Activated CD4-positive, alpha-beta T cell treated with anti-CD3 and anti-CD28 coated beads for 36 hours (primary cell): ENCODE measurements at regions not wholly inside any gene's neighbourhood (a gene's known extent, or its start where the extent isn't known, plus 50 kb on each side); places are given as distances from the start of the nearest gene placed in this dataset.
A peak's percentile ranks its signal among the peaks of the same experiment; 100 is the strongest.

ENCODE experiments used
- ATAC-seq: fragments of 200-7000 bp; cut with Tn5 transposase; one replicate; pipeline ENCODE4 v1.10.0; 2021; ENCODE audit warnings: mild to moderate bottlenecking, moderate library complexity
- CTCF ChIA-PET: fragments of 350-600 bp; sonication (Branson Sonifier 250); formaldehyde crosslinking; loops from one replicate; lab custom pipeline; 2021; ENCODE audit warnings: antibody characterized with exemption; lab: Charles Lee
- POLR2A ChIA-PET: fragments of 350-600 bp; sonication (Branson Sonifier 250); formaldehyde crosslinking; loops from one replicate; lab custom pipeline; 2021; ENCODE audit warnings: antibody characterized with exemption, inconsistent platforms; lab: Charles Lee
- DNase-seq: peaks from one replicate; pipeline ENCODE4 v3.0.0-alpha.2; 2020
- H3K27ac Mint-ChIP-seq: one replicate; pipeline ENCODE4 v1.8.0; 2021; ENCODE audit warnings: mixed read lengths
- H3K27me3 Mint-ChIP-seq: one replicate; pipeline ENCODE4 v1.8.0; 2021; ENCODE audit warnings: mixed read lengths
- H3K36me3 Mint-ChIP-seq: one replicate; pipeline ENCODE4 v1.8.0; 2021; ENCODE audit warnings: low read depth, mixed read lengths
- H3K4me1 Mint-ChIP-seq: one replicate; pipeline ENCODE4 v1.8.0; 2021; ENCODE audit warnings: mixed read lengths
- H3K4me3 Mint-ChIP-seq: one replicate; pipeline ENCODE4 v1.8.0; 2021; ENCODE audit warnings: mild to moderate bottlenecking, moderate library complexity, mixed read lengths
- H3K9me3 Mint-ChIP-seq: one replicate; pipeline ENCODE4 v1.8.0; 2021; ENCODE audit warnings: low read depth, mixed read lengths
- intact Hi-C, 2 experiments: fragments of 100-400 bp; cut with DNase I in 1 of 2; cut with micrococcal nuclease in 1 of 2; formaldehyde crosslinking; loops; one replicate each; pipeline versions ENCODE4 v1.14.2 to v1.15.1; 2022 to 2024; cut with DNase I, micrococcal nuclease

GRCh38 chr16:48054881-48055601 is 100.8 kb downstream of the ABCC12 start:
- Mint-ChIP-seq H3K4me1 (peaks cover 5% of the 10 kb centered on the region), H3K4me3 (no peak overlapping the region), H3K27ac (no peak overlapping the region), H3K27me3 (peaks cover 20% of the 10 kb centered on the region), H3K36me3 (no peaks in the 10 kb centered on the region), H3K9me3 (no peaks in the 10 kb centered on the region)
- ChIA-PET POLR2A (no interaction called here), CTCF (interaction anchor here (0.6 to 1.9 kb wide), 12 partner anchors 8 to 1017 kb away, joined by 3 to 5 read pairs (median 4); partner anchors contain the start of gene NETO2)
- DNase-seq (peak; percentile 64), ATAC-seq (peak; percentile 61)
- intact Hi-C loops, result loop anchor here (1.0 to 10.0 kb wide), 6 partner anchors 100 to 1018 kb away; partner anchors contain the start of genes ABCC12 (in 1 of the 2) and NETO2 (in 1 of the 2)

- intact Hi-C loops, result loop anchor here in 1 of 2 experiments (5.0 to 10.0 kb wide), 2 partner anchors 101 to 911 kb away; partner anchors contain the start of genes ABCC12 and NETO2
- ChIA-PET POLR2A (no interaction called here), CTCF (interaction anchor here (0.6 to 1.8 kb wide), 3 partner anchors 76 to 577 kb away, joined by 3 read pairs; no protein-coding TSS in a partner anchor)
- ATAC-seq (no peak), DNase-seq (no peak)
- no peak overlapping the region for H3K4me3 Mint-ChIP-seq
- peaks cover 18% of the 10 kb centered on the region for H3K27me3 Mint-ChIP-seq
- no peak overlapping the region for H3K27ac Mint-ChIP-seq
- H3K9me3 Mint-ChIP-seq, result no peaks in the 10 kb centered on the region
- peaks cover 5% of the 10 kb centered on the region for H3K4me1 Mint-ChIP-seq
- H3K36me3 Mint-ChIP-seq, result no peaks in the 10 kb centered on the region
These were observed 102.4 kb downstream of the ABCC12 start for GRCh38 chr16:48053418-48053745.

GRCh38 chr16:48052731-48053417 is 102.9 kb downstream of the ABCC12 start:
- ChIA-PET POLR2A (no interaction called here), CTCF (interaction anchor here (0.7 to 1.8 kb wide), 3 partner anchors 19 to 112 kb away, joined by 3 read pairs; no protein-coding TSS in a partner anchor)
- Mint-ChIP-seq H3K4me1 (peaks cover 5% of the 10 kb centered on the region), H3K9me3 (no peaks in the 10 kb centered on the region), H3K36me3 (no peaks in the 10 kb centered on the region), H3K27me3 (peaks cover 18% of the 10 kb centered on the region), H3K27ac (no peak overlapping the region), H3K4me3 (no peak overlapping the region)
- intact Hi-C loops, result loop anchor here in 1 of 2 experiments (5.0 to 10.0 kb wide), 2 partner anchors 102 to 911 kb away; partner anchors contain the start of genes ABCC12 and NETO2
- DNase-seq (no peak), ATAC-seq (no peak)

- Mint-ChIP-seq H3K4me1 (peaks cover 5% of the 10 kb centered on the region), H3K36me3 (no peaks in the 10 kb centered on the region), H3K27me3 (peaks cover 16% of the 10 kb centered on the region), H3K4me3 (no peak overlapping the region), H3K27ac (no peak overlapping the region), H3K9me3 (no peaks in the 10 kb centered on the region)
- ChIA-PET POLR2A (no interaction called here), CTCF (no interaction called here)
- DNase-seq (no peak), ATAC-seq (no peak)
- intact Hi-C loops, result loop anchor here in 1 of 2 experiments (5.0 to 10.0 kb wide), 2 partner anchors 104 to 909 kb away; partner anchors contain the start of genes ABCC12 and NETO2
These were observed 104.9 kb downstream of the ABCC12 start for GRCh38 chr16:48050871-48051270.

- DNase-seq (no peak), ATAC-seq (no peak)
- POLR2A ChIA-PET, result no interaction called here
- H3K9me3 Mint-ChIP-seq, result no peaks in the 10 kb centered on the region
- intact Hi-C loops, result loop anchor here in 1 of 2 experiments (5.0 to 10.0 kb wide), 2 partner anchors 105 to 908 kb away; partner anchors contain the start of genes ABCC12 and NETO2
- H3K36me3 Mint-ChIP-seq, result no peaks in the 10 kb centered on the region
- no peak overlapping the region for H3K27ac Mint-ChIP-seq
- peaks cover 15% of the 10 kb centered on the region for H3K27me3 Mint-ChIP-seq
- no peak overlapping the region for H3K4me3 Mint-ChIP-seq
- no peaks in the 10 kb centered on the region for H3K4me1 Mint-ChIP-seq
- CTCF ChIA-PET, result no interaction called here
These were observed 105.9 kb downstream of the ABCC12 start for GRCh38 chr16:48049847-48050246.

- Mint-ChIP-seq H3K27ac (no peak overlapping the region), H3K36me3 (no peaks in the 10 kb centered on the region), H3K27me3 (peaks cover 12% of the 10 kb centered on the region), H3K4me3 (no peak overlapping the region), H3K9me3 (no peaks in the 10 kb centered on the region), H3K4me1 (no peaks in the 10 kb centered on the region)
- CTCF ChIA-PET, result interaction anchor here (1.3 kb wide), 1 partner anchor 117 kb away, joined by 4 read pairs; no protein-coding TSS in a partner anchor
- DNase-seq (no peak), ATAC-seq (no peak)
- POLR2A ChIA-PET, result no interaction called here
- intact Hi-C loops, result no loop called here
These were observed 108.1 kb downstream of the ABCC12 start for GRCh38 chr16:48047720-48048119.

- H3K27ac Mint-ChIP-seq, result no peak overlapping the region
- intact Hi-C loops, result no loop called here
- H3K27me3 Mint-ChIP-seq, result peaks cover 12% of the 10 kb centered on the region
- CTCF ChIA-PET, result interaction anchor here (1.0 kb wide), 1 partner anchor 8 kb away, joined by 4 read pairs; no protein-coding TSS in a partner anchor
- no peak for ATAC-seq
- DNase-seq, result no peak
- H3K36me3 Mint-ChIP-seq, result no peaks in the 10 kb centered on the region
- no peaks in the 10 kb centered on the region for H3K4me1 Mint-ChIP-seq
- no peak overlapping the region for H3K4me3 Mint-ChIP-seq
- H3K9me3 Mint-ChIP-seq, result no peaks in the 10 kb centered on the region
- POLR2A ChIA-PET, result no interaction called here
These were observed 108.6 kb downstream of the ABCC12 start for GRCh38 chr16:48047241-48047640.

- Mint-ChIP-seq H3K36me3 (no peaks in the 10 kb centered on the region), H3K4me1 (no peaks in the 10 kb centered on the region), H3K4me3 (no peak overlapping the region), H3K9me3 (no peaks in the 10 kb centered on the region), H3K27me3 (peaks cover 10% of the 10 kb centered on the region), H3K27ac (no peak overlapping the region)
- intact Hi-C loops, result no loop called here
- DNase-seq (no peak), ATAC-seq (no peak)
- ChIA-PET POLR2A (no interaction called here), CTCF (no interaction called here)
These were observed 111.7 kb downstream of the ABCC12 start for GRCh38 chr16:48044117-48044516.

GRCh38 chr16:48041981-48042421 is 113.8 kb downstream of the ABCC12 start:
- Mint-ChIP-seq H3K9me3 (no peaks in the 10 kb centered on the region), H3K4me3 (no peak overlapping the region), H3K4me1 (no peaks in the 10 kb centered on the region), H3K36me3 (no peaks in the 10 kb centered on the region), H3K27ac (no peak overlapping the region), H3K27me3 (peaks cover 10% of the 10 kb centered on the region)
- DNase-seq, result no peak
- no peak for ATAC-seq
- ChIA-PET POLR2A (no interaction called here), CTCF (interaction anchor here (1.7 kb wide), 1 partner anchor 13 kb away, joined by 5 read pairs; no protein-coding TSS in a partner anchor)
- intact Hi-C loops, result no loop called here

GRCh38 chr16:48035142-48035541 is 120.7 kb downstream of the ABCC12 start:
- DNase-seq (no peak), ATAC-seq (no peak)
- peaks cover 4% of the 10 kb centered on the region for H3K27me3 Mint-ChIP-seq
- H3K36me3 Mint-ChIP-seq, result no peaks in the 10 kb centered on the region
- no peaks in the 10 kb centered on the region for H3K9me3 Mint-ChIP-seq
- no peaks in the 10 kb centered on the region for H3K4me1 Mint-ChIP-seq
- H3K4me3 Mint-ChIP-seq, result no peak overlapping the region
- CTCF ChIA-PET, result no interaction called here
- intact Hi-C loops, result no loop called here
- POLR2A ChIA-PET, result no interaction called here
- H3K27ac Mint-ChIP-seq, result no peak overlapping the region

GRCh38 chr16:48030926-48031325 is 124.9 kb downstream of the ABCC12 start:
- intact Hi-C loops, result no loop called here
- H3K9me3 Mint-ChIP-seq, result no peaks in the 10 kb centered on the region
- ChIA-PET POLR2A (no interaction called here), CTCF (interaction anchor here (0.7 to 1.0 kb wide), 2 partner anchors 50 to 890 kb away, joined by 3 to 4 read pairs; no protein-coding TSS in a partner anchor)
- DNase-seq, result no peak
- H3K27ac Mint-ChIP-seq, result no peak overlapping the region
- no peak for ATAC-seq
- peaks cover 1% of the 10 kb centered on the region for H3K27me3 Mint-ChIP-seq
- no peaks in the 10 kb centered on the region for H3K36me3 Mint-ChIP-seq
- no peaks in the 10 kb centered on the region for H3K4me1 Mint-ChIP-seq
- H3K4me3 Mint-ChIP-seq, result no peak overlapping the region
